ENCODE measurements at regions not wholly inside any gene's neighbourhood (a gene's known extent, or its start where the extent isn't known, plus 50 kb on each side); places are given as distances from the start of the nearest gene placed in this dataset.
"Not testable (repeated sequence)": the region's sequence is repeated elsewhere in the genome, so short reads cannot be mapped to it uniquely, and the experiment has no call there.

GRCh38 chr16:29213770-29214169, 192.7 kb downstream of the NPIPB11 start:
- not testable (repeated sequence) for FAIRE-seq; DNase-seq (ENCODE audit: insufficient read length)

- not testable (repeated sequence) for DNase-seq (ENCODE audit: insufficient read length)
Observed at GRCh38 chr16:29213251-29213650, 193.3 kb downstream of the NPIPB11 start.

GRCh38 chr16:29212084-29213027, 194.2 kb downstream of the NPIPB11 start:
- not testable (repeated sequence) for FAIRE-seq; DNase-seq (ENCODE audit: insufficient read length)

More at GRCh38 chr16:29213251-29213650, 193.3 kb downstream of the NPIPB11 start:
- not testable (repeated sequence) for FAIRE-seq

GRCh38 chr16:29211456-29211855, 195.1 kb downstream of the NPIPB11 start:
- not testable (repeated sequence) for FAIRE-seq

DNA sequence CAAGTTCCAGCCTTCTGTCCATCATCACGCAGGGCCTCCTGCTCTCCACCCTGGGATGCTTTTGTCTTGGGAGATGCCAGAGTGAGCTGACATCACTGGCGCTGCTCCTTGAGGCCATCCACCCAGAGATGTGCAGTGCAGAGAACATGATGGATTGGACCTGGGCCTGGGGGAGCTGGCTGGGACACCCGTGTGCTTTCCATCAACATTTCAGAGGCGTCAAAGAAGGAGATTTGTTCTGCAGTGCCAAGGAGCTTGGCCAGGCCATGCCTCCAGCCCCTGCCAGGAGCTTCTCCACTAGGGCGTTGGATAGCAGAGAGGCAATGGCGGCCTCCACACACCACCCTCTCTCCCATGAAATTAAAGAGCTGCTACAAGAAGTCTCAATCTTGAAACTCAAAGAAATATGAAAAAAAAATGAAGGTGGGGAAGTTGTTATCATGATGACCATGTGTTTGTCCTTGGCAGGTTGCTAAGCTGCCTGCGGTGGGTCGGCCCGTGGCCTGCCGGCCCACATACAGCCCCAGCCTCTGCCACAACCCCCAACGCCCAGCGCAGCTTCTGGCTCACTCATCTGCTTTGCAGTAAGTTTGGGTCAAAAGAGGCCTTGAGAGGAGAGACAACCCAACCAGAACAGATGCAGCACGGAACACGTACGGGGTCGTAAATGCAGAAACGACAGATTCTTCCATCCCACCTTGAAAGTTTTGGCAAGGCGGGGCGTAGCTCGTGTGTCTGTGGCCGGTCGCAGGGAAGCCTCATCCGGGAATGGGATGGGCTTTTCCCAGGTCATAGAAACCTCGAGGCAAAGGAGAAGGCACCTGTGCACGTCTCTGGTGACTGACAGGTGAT, 196.0 kb downstream of the NPIPB11 start:
- not testable (repeated sequence) for FAIRE-seq; DNase-seq (ENCODE audit: insufficient read length)

More at GRCh38 chr16:29211456-29211855, 195.1 kb downstream of the NPIPB11 start:
- not testable (repeated sequence) for DNase-seq (ENCODE audit: insufficient read length)

- DNase-seq (ENCODE audit: insufficient read length); FAIRE-seq: not testable (repeated sequence)
Observed at GRCh38 chr16:29206120-29206519, 200.4 kb downstream of the NPIPB11 start.

DNA sequence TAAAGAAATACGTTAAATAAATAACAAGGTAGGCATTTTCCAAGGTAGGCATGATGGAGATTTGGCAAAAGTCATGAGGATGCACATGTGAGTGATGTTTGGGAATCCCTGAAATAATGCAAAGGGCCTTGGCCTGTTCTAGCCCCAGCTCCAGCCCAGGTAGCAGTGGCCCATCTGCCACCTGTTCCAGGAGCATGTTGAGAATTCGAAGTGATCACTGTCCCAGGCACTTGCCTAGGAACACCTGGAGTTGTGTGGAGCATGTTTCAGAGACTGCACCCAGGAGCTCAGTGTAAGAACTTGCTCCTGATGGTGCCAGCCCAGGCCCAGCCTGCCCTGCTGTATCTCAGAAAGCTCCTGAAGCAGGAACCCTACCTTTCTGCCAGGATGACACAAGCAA, 201.4 kb downstream of the NPIPB11 start:
- not testable (repeated sequence) for FAIRE-seq; DNase-seq (ENCODE audit: insufficient read length)

GRCh38 chr16:29204806-29205135, 201.7 kb downstream of the NPIPB11 start:
- DNase-seq (ENCODE audit: insufficient read length) (no peak), FAIRE-seq (no peak)
- TF ChIP-seq POLR2A (IDR thresholded peaks at IDR 0.05; ENCODE audit: low read depth, low read length): no peak
- no peak for TF ChIP-seq POLR2AphosphoS5 (IDR thresholded peaks at IDR 0.05; ENCODE audit: low read depth, low read length)
- TF ChIP-seq TAF1 (IDR thresholded peaks at IDR 0.05; ENCODE audit: borderline replicate concordance, low read depth, low read length): no peak

DNA sequence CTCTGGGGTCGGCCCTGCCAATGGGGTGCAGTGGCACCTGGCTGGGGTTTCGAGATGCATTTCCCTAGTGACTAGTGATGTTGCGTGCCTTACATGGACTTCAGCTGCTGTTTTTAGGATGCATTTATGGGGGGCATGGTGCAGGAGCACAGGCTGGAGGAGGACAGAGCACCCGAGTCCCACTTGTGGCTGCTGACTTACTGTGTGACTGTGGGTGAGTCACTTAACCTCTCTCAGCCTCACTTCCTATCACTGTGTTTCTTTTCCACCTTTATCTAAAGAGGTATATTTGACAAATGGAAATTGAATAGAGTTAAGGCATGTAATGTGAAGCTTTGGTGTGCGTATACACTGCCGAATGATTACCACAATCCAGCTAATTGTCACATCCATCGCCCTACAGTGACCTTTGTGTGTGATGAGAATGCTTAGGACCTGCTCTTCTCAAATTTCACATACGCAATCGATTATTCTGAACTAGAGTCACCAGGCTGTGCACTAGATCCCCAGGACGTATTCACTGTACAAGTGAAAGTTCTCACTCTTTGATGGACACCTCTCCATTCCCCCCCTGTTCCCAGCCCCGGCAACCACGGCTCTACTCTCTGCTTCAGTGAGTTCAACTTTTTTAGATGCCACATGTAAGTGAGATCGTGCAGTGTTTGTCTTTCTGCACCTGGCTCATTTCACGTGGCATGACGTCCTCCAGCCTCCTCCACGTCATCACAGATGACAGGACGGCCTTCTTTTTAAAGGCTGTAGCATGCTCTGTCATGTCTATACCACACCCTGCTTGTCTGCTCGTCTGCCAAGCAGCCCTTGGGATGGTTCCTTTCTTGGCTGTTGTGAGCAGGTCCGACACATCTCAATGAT, 202.3 kb downstream of the NPIPB11 start:
- not testable (repeated sequence) for DNase-seq (ENCODE audit: insufficient read length); FAIRE-seq

DNA sequence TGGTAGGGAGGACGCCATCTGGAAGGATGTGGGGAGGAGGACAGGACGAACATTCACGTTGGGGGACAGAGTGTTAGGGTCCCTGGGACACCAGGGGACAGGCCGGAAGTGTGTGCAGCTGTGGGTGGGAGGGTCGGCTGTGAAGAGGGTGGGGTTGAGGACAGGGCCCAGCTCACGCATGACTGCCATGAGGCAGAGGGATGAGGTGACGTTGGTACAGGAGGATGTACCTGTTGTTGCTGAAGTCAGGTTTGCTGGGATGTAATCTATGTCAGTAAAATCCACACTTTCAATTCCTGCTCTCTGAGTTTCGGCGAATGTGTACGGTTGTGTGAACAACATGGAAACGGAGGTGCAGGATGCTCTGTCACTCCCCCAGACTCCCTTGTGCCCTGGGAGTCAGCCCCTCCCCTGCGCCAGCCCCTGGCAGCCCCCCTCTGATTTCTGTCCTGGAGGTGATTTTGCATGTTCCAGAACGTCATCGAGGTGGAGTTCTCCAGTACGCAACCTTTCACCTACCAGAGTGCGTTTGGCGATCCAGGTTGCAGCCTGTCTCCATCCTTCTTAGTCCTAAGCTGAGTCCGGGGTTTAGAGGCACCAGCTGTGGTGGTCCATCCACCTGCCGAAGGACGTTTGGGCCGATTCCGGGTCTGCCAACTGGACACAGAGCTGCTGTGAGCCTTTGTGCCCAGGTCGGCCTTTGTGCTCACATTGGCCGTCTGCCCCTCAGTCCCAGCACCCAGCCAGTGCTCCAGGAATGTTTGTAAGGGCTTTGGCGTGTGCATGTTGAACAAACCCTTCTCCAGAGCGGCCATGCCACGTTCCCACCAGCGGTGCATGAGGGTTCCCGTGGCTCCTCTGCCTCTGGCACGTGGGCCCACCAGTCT, 203.2 kb downstream of the NPIPB11 start:
- DNase-seq (ENCODE audit: insufficient read length); FAIRE-seq: not testable (repeated sequence)

DNA sequence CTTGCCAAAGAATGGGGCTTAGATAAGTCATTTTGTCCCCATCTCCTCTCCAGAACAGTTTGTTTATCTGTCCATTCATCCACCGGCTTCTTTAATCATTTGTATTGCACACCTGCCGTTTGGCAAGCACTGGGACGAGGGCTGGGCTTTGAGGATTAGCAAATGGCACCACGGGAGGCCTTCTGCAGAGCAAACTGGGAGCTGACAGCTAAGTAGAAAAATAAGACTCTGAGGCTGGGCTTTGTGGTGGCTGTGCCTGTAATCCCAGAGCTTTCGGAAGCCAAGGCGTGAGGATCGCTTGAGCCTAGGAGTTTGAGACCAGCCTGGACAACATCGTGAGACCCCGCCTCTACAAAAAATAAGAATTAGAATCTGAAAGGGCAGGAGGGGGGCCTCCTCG, 203.9 kb downstream of the NPIPB11 start:
- DNase-seq (ENCODE audit: insufficient read length); FAIRE-seq: not testable (repeated sequence)

- not testable (repeated sequence) for DNase-seq (ENCODE audit: insufficient read length); FAIRE-seq
Observed at GRCh38 chr16:29202025-29202632, 204.4 kb downstream of the NPIPB11 start.

- not testable (repeated sequence) for DNase-seq (ENCODE audit: insufficient read length); FAIRE-seq
Observed at GRCh38 chr16:29201296-29202024, 205.1 kb downstream of the NPIPB11 start.

GRCh38 chr16:29200681-29201080, 205.8 kb downstream of the NPIPB11 start:
- FAIRE-seq: not testable (repeated sequence)

DNA sequence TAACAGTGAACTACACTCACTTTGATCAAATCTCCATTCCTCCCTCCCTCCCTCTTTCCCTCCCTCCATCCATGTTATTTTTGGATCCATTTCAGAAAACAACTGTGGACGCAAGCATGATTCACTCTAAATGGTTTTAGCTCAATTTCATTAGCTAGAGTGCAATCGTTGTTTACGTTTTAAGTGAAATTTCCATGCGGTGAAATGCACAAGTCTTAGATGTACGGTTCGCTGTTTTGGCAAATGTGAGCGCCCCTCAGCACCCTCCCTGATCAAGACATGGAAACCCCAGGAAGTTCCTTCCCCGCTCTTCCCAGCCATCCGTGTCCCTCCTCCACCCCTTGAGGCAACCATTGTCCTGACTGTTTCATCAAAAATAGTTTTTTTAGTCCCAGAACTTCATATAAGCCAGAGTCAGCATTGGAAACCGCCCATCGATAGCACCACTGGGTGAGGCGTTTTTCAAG, 206.3 kb downstream of the NPIPB11 start:
- not testable (repeated sequence) for DNase-seq (ENCODE audit: insufficient read length); FAIRE-seq

More at GRCh38 chr16:29200681-29201080, 205.8 kb downstream of the NPIPB11 start:
- not testable (repeated sequence) for DNase-seq (ENCODE audit: insufficient read length)

GRCh38 chr16:29199626-29200025, 206.9 kb downstream of the NPIPB11 start:
- not testable (repeated sequence) for FAIRE-seq; DNase-seq (ENCODE audit: insufficient read length)

All from GM12892 (cell line).